ENCODE measurements at regions not wholly inside any gene's neighbourhood (a gene's known extent, or its start where the extent isn't known, plus 50 kb on each side); places are given as distances from the start of the nearest gene placed in this dataset.

GRCh38 chr13:111431206-111431605 is 110.8 kb downstream of the TEX29 start:
- Histone ChIP-seq H3K9me3 (ENCODE audit: insufficient read depth, low read length) (no peaks in the 10 kb centered on the region), H3K79me2 (ENCODE audit: insufficient read depth, low read length) (no peaks in the 10 kb centered on the region), H4K20me1 (ENCODE audit: low read depth, low read length) (no peaks in the 10 kb centered on the region), H2AFZ (ENCODE audit: low read depth, low read length, severe bottlenecking) (no peak overlapping the region), H3K9ac (ENCODE audit: low read length) (no peak overlapping the region), H3K4me2 (ENCODE audit: low read depth, low read length, poor library complexity, severe bottlenecking) (no peak overlapping the region), H3F3A (ENCODE audit: insufficient read depth) (no peaks in the 10 kb centered on the region), H3K27me3 (ENCODE audit: low read length) (no peaks in the 10 kb centered on the region), H3K27ac (ENCODE audit: low read depth, low read length) (no peak overlapping the region), H3K4me3 (ENCODE audit: insufficient read depth, low read length, poor library complexity, severe bottlenecking) (no peak overlapping the region), H3K36me3 (ENCODE audit: low read length) (no peaks in the 10 kb centered on the region), H3K9me2 (replicated peaks; ENCODE audit: insufficient read depth, low read length) (no peaks in the 10 kb centered on the region)
- TF ChIP-seq EZH2phosphoT487 (conservative IDR thresholded peaks at IDR 0.05; ENCODE audit: low read length) (no peak), CTCF (IDR thresholded peaks at IDR 0.05; ENCODE audit: insufficient read depth, low read length, poor library complexity, severe bottlenecking) (no peak)

- Histone ChIP-seq H3K4me2 (ENCODE audit: low read depth, low read length, poor library complexity, severe bottlenecking) (no peak overlapping the region), H3K27ac (ENCODE audit: low read depth, low read length) (no peak overlapping the region), H3K4me3 (ENCODE audit: insufficient read depth, low read length, poor library complexity, severe bottlenecking) (no peak overlapping the region), H3K36me3 (ENCODE audit: low read length) (no peaks in the 10 kb centered on the region), H3K9me3 (ENCODE audit: insufficient read depth, low read length) (no peaks in the 10 kb centered on the region), H3K9ac (ENCODE audit: low read length) (no peak overlapping the region), H3K27me3 (ENCODE audit: low read length) (no peaks in the 10 kb centered on the region), H2AFZ (ENCODE audit: low read depth, low read length, severe bottlenecking) (no peak overlapping the region), H3F3A (ENCODE audit: insufficient read depth) (no peaks in the 10 kb centered on the region), H4K20me1 (ENCODE audit: low read depth, low read length) (no peaks in the 10 kb centered on the region), H3K9me2 (replicated peaks; ENCODE audit: insufficient read depth, low read length) (no peaks in the 10 kb centered on the region), H3K79me2 (ENCODE audit: insufficient read depth, low read length) (no peaks in the 10 kb centered on the region)
- no peak for TF ChIP-seq EZH2phosphoT487 (conservative IDR thresholded peaks at IDR 0.05; ENCODE audit: low read length)
- TF ChIP-seq CTCF (IDR thresholded peaks at IDR 0.05; ENCODE audit: insufficient read depth, low read length, poor library complexity, severe bottlenecking), result no peak
Observed at GRCh38 chr13:111434578-111435159, 114.2 kb downstream of the TEX29 start.

- H3K4me2 ChIP-seq (ENCODE audit: low read depth, low read length, poor library complexity, severe bottlenecking), result no peak overlapping the region
- no peak overlapping the region for H3K27ac ChIP-seq (ENCODE audit: low read depth, low read length)
- H2AFZ ChIP-seq (ENCODE audit: low read depth, low read length, severe bottlenecking), result no peak overlapping the region
- H3K79me2 ChIP-seq (ENCODE audit: insufficient read depth, low read length), result no peaks in the 10 kb centered on the region
- H3K4me3 ChIP-seq (ENCODE audit: insufficient read depth, low read length, poor library complexity, severe bottlenecking), result no peak overlapping the region
- no peaks in the 10 kb centered on the region for H4K20me1 ChIP-seq (ENCODE audit: low read depth, low read length)
- no peak overlapping the region for H3K9ac ChIP-seq (ENCODE audit: low read length)
- no peaks in the 10 kb centered on the region for H3K36me3 ChIP-seq (ENCODE audit: low read length)
- H3K9me3 ChIP-seq (ENCODE audit: insufficient read depth, low read length), result no peaks in the 10 kb centered on the region
- no peaks in the 10 kb centered on the region for H3F3A ChIP-seq (ENCODE audit: insufficient read depth)
- H3K27me3 ChIP-seq (ENCODE audit: low read length), result no peaks in the 10 kb centered on the region
- H3K9me2 ChIP-seq (replicated peaks; ENCODE audit: insufficient read depth, low read length), result no peaks in the 10 kb centered on the region
- TF ChIP-seq CTCF (IDR thresholded peaks at IDR 0.05; ENCODE audit: insufficient read depth, low read length, poor library complexity, severe bottlenecking) (no peak), EZH2phosphoT487 (conservative IDR thresholded peaks at IDR 0.05; ENCODE audit: low read length) (no peak)
Observed at GRCh38 chr13:111436446-111436845, 116.0 kb downstream of the TEX29 start.
